ENCODE measurements at regions not wholly inside any gene's neighbourhood (a gene's known extent, or its start where the extent isn't known, plus 50 kb on each side); places are given as distances from the start of the nearest gene placed in this dataset.

GRCh38 chr2:150715501-150715900, 228.0 kb upstream of the RND3 start:
- Histone ChIP-seq H3K4me3 (ENCODE audit: low read depth, low read length) (no peak overlapping the region), H3K4me1 (ENCODE audit: control insufficient read depth, insufficient read depth, low read length) (no peaks in the 10 kb centered on the region), H3K27ac (ENCODE audit: extremely low read depth, low read depth, low read length) (no peak overlapping the region), H3K36me3 (ENCODE audit: control insufficient read depth in 2 of 2, insufficient read depth in 1 of 2, low read length in 2 of 2) (no peaks in the 10 kb centered on the region), H3K9me3 (ENCODE audit: control insufficient read depth, insufficient read depth, low read depth, low read length) (no peaks in the 10 kb centered on the region)
- TF ChIP-seq ZBTB10 (tag by site-specific recombination; IDR thresholded peaks at IDR 0.05) (no peak), ZNF416 (tag by site-specific recombination; IDR thresholded peaks at IDR 0.05) (no peak), GLIS2 (tag by site-specific recombination; IDR thresholded peaks at IDR 0.05) (no peak), ZNF837 (tag by site-specific recombination; IDR thresholded peaks at IDR 0.05) (no peak), SP7 (tag by site-specific recombination; IDR thresholded peaks at IDR 0.05) (no peak), ZSCAN5A (tag by site-specific recombination; IDR thresholded peaks at IDR 0.05) (no peak), GFI1B (tag by site-specific recombination; IDR thresholded peaks at IDR 0.05) (no peak), BCL11B (tag by site-specific recombination; IDR thresholded peaks at IDR 0.05; ENCODE audit: low read depth) (no peak), ZBTB21 (tag by site-specific recombination; IDR thresholded peaks at IDR 0.05) (no peak), ZBTB6 (tag by site-specific recombination; IDR thresholded peaks at IDR 0.05) (no peak), ZNF148 (tag by site-specific recombination; IDR thresholded peaks at IDR 0.05; ENCODE audit: borderline replicate concordance) (no peak), REST (tag by site-specific recombination; IDR thresholded peaks at IDR 0.05) (no peak), ZSCAN23 (tag by site-specific recombination; IDR thresholded peaks at IDR 0.05) (no peak), ZNF530 (tag by site-specific recombination; IDR thresholded peaks at IDR 0.05; ENCODE audit: low read depth) (no peak), ZNF426 (tag by site-specific recombination; IDR thresholded peaks at IDR 0.05) (no peak), SCRT1 (tag by site-specific recombination; IDR thresholded peaks at IDR 0.05; ENCODE audit: borderline replicate concordance) (no peak), HOXA7 (CRISPR knock-in tag; IDR thresholded peaks at IDR 0.05; ENCODE audit: borderline replicate concordance) (no peak), ZNF214 (tag by site-specific recombination; IDR thresholded peaks at IDR 0.05; ENCODE audit: borderline replicate concordance) (no peak), ZNF19 (tag by site-specific recombination; IDR thresholded peaks at IDR 0.05; ENCODE audit: low read depth) (no peak)
- POLR2A ChIA-PET: no interaction called here
- CTCF ChIA-PET: no interaction called here

Data from HEK293 (cell line).